K562 (cell line): ENCODE measurements at regions not wholly inside any gene's neighbourhood (a gene's known extent, or its start where the extent isn't known, plus 50 kb on each side); places are given as distances from the start of the nearest gene placed in this dataset.
A peak's percentile ranks its signal among the peaks of the same experiment; 100 is the strongest.

Experiments
- CC2D1A ChIP-seq: fragments of 450-650 bp; IDR thresholded peaks from 2 replicates; pipeline ENCODE4 v1.6.1; 2017; ENCODE audit warnings: mild to moderate bottlenecking
- CEBPB ChIP-seq: fragments of 450-650 bp; IDR thresholded peaks from 2 replicates; pipeline ENCODE4 v1.6.1; 2016; ENCODE audit warnings: missing genetic modification characterization, missing compliant biosample characterization
- CREB3L1 ChIP-seq: fragments of 450-650 bp; IDR thresholded peaks from 2 replicates; pipeline ENCODE4 v1.6.1; 2014; ENCODE audit warnings: low read depth, mild to moderate bottlenecking, moderate library complexity, borderline replicate concordance
- FIP1L1 ChIP-seq: fragments of 200-400 bp; formaldehyde crosslinking; IDR thresholded peaks from 2 replicates; pipeline ENCODE4 v1.6.1; 2018; ENCODE audit warnings: mild to moderate bottlenecking, low read depth, low read length; ENCODE audit not compliant: poor library complexity, severe bottlenecking
- L3MBTL2 ChIP-seq: fragments of 450-650 bp; IDR thresholded peaks from 2 replicates; pipeline ENCODE4 v1.6.1; 2016; ENCODE audit warnings: mild to moderate bottlenecking, moderate library complexity
- MTA2 ChIP-seq: fragments of 450-650 bp; IDR thresholded peaks from 2 replicates; pipeline ENCODE4 v1.6.1; 2016; ENCODE audit warnings: low read depth
- NEUROD1 ChIP-seq: fragments of 150-350 bp; IDR thresholded peaks from 2 replicates; pipeline ENCODE4 v1.6.1; 2014; ENCODE audit warnings: borderline replicate concordance, low read length, low read depth; ENCODE audit not compliant: partially characterized antibody
- NFIC ChIP-seq: fragments of 450-650 bp; IDR thresholded peaks from 2 replicates; pipeline ENCODE4 v1.6.1; 2017; ENCODE audit warnings: mild to moderate bottlenecking, inconsistent platforms
- RBM22 ChIP-seq: fragments of 200-400 bp; formaldehyde crosslinking; IDR thresholded peaks from 2 replicates; pipeline ENCODE4 v1.6.1; 2018; ENCODE audit warnings: low read length, low read depth; ENCODE audit not compliant: poor library complexity, severe bottlenecking
- SIX5 ChIP-seq, 2 experiments: IDR thresholded peaks; 2 replicates each; pipeline ENCODE4 v1.6.1; 2011; ENCODE audit warnings: low read length in 2 of 2, borderline replicate concordance in 1 of 2, low read depth in 1 of 2, mild to moderate bottlenecking in 1 of 2, moderate library complexity in 1 of 2; ENCODE audit not compliant: insufficient read depth in 1 of 2
- SMAD1 ChIP-seq: fragments of 150-350 bp; IDR thresholded peaks from 2 replicates; pipeline ENCODE4 v1.6.1; 2014; ENCODE audit warnings: low read length, low read depth; ENCODE audit not compliant: partially characterized antibody
- SMAD3 ChIP-seq: fragments of 450-650 bp; formaldehyde crosslinking; conservative IDR thresholded peaks from 2 replicates; pipeline ENCODE4 v1.4.0; 2020; ENCODE audit warnings: mild to moderate bottlenecking
- ZBTB33 ChIP-seq: sonication (generic); formaldehyde crosslinking; IDR thresholded peaks from 2 replicates; pipeline ENCODE4 v1.8.1; 2023; ENCODE audit warnings: mild to moderate bottlenecking, missing genetic modification reagents
- ZNF133 ChIP-seq: fragments of 250-450 bp; sonication (Bioruptor Pico); IDR thresholded peaks from 2 replicates; pipeline ENCODE4 v1.4.0; 2020; ENCODE audit warnings: mild to moderate bottlenecking
- ZNF780A ChIP-seq: fragments of 250-450 bp; sonication (Bioruptor Pico); IDR thresholded peaks from 2 replicates; pipeline ENCODE4 v1.5.0; 2021; ENCODE audit warnings: mild to moderate bottlenecking
- TF ChIP-seq, protein P1 (sequence below): fragments of 150-350 bp; conservative IDR thresholded peaks from 2 replicates; pipeline ENCODE4 v1.6.1; 2014; ENCODE audit warnings: low read length
- TF ChIP-seq, protein P2 (sequence below): fragments of 250-450 bp; sonication (Bioruptor Pico); IDR thresholded peaks from 2 replicates; pipeline ENCODE4 v1.5.0; 2020; ENCODE audit warnings: mild to moderate bottlenecking
- TF ChIP-seq, protein P3 (sequence below): fragments of 450-650 bp; IDR thresholded peaks from 2 replicates; pipeline ENCODE4 v1.6.1; 2016; ENCODE audit warnings: low read depth, mild to moderate bottlenecking, moderate library complexity
- TF ChIP-seq, protein P4 (sequence below), 2 experiments: IDR thresholded peaks; 2 replicates each; pipeline ENCODE4 v1.6.1; 2011; ENCODE audit warnings: borderline replicate concordance in 1 of 2, control low read depth in 1 of 2, low read depth in 1 of 2, low read length in 1 of 2, mild to moderate bottlenecking in 1 of 2, mixed read lengths in 1 of 2, moderate library complexity in 1 of 2; ENCODE audit not compliant: insufficient read depth in 1 of 2, insufficient read length in 1 of 2, poor library complexity in 1 of 2, severe bottlenecking in 1 of 2; ENCODE audit errors: extremely low read depth in 1 of 2

GRCh38 chr9:129496473-129497004 lies 124.4 kb downstream of the C9orf50 start (continued):
- TF ChIP-seq, protein P1, sequence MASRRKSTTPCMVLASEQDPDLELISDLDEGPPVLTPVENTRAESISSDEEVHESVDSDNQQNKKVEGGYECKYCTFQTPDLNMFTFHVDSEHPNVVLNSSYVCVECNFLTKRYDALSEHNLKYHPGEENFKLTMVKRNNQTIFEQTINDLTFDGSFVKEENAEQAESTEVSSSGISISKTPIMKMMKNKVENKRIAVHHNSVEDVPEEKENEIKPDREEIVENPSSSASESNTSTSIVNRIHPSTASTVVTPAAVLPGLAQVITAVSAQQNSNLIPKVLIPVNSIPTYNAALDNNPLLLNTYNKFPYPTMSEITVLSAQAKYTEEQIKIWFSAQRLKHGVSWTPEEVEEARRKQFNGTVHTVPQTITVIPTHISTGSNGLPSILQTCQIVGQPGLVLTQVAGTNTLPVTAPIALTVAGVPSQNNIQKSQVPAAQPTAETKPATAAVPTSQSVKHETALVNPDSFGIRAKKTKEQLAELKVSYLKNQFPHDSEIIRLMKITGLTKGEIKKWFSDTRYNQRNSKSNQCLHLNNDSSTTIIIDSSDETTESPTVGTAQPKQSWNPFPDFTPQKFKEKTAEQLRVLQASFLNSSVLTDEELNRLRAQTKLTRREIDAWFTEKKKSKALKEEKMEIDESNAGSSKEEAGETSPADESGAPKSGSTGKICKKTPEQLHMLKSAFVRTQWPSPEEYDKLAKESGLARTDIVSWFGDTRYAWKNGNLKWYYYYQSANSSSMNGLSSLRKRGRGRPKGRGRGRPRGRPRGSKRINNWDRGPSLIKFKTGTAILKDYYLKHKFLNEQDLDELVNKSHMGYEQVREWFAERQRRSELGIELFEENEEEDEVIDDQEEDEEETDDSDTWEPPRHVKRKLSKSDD, result no peak
- TF ChIP-seq ZNF133, result no peak
- TF ChIP-seq L3MBTL2, result peak; percentile 57; the same call in 1 of the 2 replicates
- TF ChIP-seq, protein P2, sequence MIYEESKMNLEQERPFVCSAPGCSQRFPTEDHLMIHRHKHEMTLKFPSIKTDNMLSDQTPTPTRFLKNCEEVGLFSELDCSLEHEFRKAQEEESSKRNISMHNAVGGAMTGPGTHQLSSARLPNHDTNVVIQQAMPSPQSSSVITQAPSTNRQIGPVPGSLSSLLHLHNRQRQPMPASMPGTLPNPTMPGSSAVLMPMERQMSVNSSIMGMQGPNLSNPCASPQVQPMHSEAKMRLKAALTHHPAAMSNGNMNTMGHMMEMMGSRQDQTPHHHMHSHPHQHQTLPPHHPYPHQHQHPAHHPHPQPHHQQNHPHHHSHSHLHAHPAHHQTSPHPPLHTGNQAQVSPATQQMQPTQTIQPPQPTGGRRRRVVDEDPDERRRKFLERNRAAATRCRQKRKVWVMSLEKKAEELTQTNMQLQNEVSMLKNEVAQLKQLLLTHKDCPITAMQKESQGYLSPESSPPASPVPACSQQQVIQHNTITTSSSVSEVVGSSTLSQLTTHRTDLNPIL (CRISPR knock-in tag), result no peak
- TF ChIP-seq RBM22, result no peak
- no peak for TF ChIP-seq NFIC
- peak; percentile 67; the same call in 1 of the 2 replicates for TF ChIP-seq CREB3L1
- TF ChIP-seq MTA2, result no peak
- no peak for TF ChIP-seq SMAD3 (CRISPR knock-in tag)
- TF ChIP-seq CC2D1A, result no peak
- TF ChIP-seq SMAD1, result no peak
- no peak for TF ChIP-seq FIP1L1
- no peak for TF ChIP-seq NEUROD1
- no peak for TF ChIP-seq ZBTB33 (CRISPR knock-in tag)
- TF ChIP-seq, protein P3, sequence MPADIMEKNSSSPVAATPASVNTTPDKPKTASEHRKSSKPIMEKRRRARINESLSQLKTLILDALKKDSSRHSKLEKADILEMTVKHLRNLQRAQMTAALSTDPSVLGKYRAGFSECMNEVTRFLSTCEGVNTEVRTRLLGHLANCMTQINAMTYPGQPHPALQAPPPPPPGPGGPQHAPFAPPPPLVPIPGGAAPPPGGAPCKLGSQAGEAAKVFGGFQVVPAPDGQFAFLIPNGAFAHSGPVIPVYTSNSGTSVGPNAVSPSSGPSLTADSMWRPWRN, result no peak
- no peak for TF ChIP-seq ZNF780A (CRISPR knock-in tag)
- TF ChIP-seq, protein P4, sequence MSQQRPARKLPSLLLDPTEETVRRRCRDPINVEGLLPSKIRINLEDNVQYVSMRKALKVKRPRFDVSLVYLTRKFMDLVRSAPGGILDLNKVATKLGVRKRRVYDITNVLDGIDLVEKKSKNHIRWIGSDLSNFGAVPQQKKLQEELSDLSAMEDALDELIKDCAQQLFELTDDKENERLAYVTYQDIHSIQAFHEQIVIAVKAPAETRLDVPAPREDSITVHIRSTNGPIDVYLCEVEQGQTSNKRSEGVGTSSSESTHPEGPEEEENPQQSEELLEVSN (IDR thresholded peaks at IDR 0.05; ENCODE audit: borderline replicate concordance in 1 of 2, extremely low read depth in 1 of 2, insufficient read depth in 1 of 2, insufficient read length in 1 of 2, low read depth in 1 of 2, low read length in 1 of 2, poor library complexity in 1 of 2, severe bottlenecking in 1 of 2), result peak in 1 of 2 experiments; percentile 78
- TF ChIP-seq SIX5 (IDR thresholded peaks at IDR 0.05; ENCODE audit: borderline replicate concordance in 1 of 2, insufficient read depth in 1 of 2, low read depth in 1 of 2, low read length in 2 of 2), result no peak
- TF ChIP-seq CEBPB (tag), result no peak
